WTC11 (cell line): ENCODE measurements at regions not wholly inside any gene's neighbourhood (a gene's known extent, or its start where the extent isn't known, plus 50 kb on each side); places are given as distances from the start of the nearest gene placed in this dataset.

Experiments
- ATAC-seq: fragments of 200-7000 bp; cut with Tn5 transposase; 2 replicates; pipeline ENCODE4 v1.10.0; 2021; ENCODE audit warnings: mild to moderate bottlenecking, moderate library complexity
- CTCF ChIA-PET: fragments of 300-600 bp; sonication (Branson Sonifier 250); formaldehyde crosslinking; loops from one replicate; lab custom pipeline; 2021; ENCODE audit warnings: antibody characterized with exemption; lab: Charles Lee
- POLR2A ChIA-PET: fragments of 350-600 bp; sonication (Branson Sonifier 250); formaldehyde crosslinking; loops from one replicate; lab custom pipeline; 2021; ENCODE audit warnings: antibody characterized with exemption; lab: Charles Lee
- DNase-seq: peaks from one replicate; pipeline ENCODE4 v3.0.0; 2021; ENCODE audit warnings: low spot score
- H3K27ac Mint-ChIP-seq: 2 replicates; pipeline ENCODE4 v1.8.0; 2021; ENCODE audit warnings: mixed read lengths
- H3K27me3 Mint-ChIP-seq: 2 replicates; pipeline ENCODE4 v1.8.0; 2021; ENCODE audit warnings: low read depth, mild to moderate bottlenecking, moderate library complexity, mixed read lengths
- H3K36me3 Mint-ChIP-seq: 2 replicates; pipeline ENCODE4 v1.8.0; 2021; ENCODE audit warnings: mixed read lengths
- H3K4me1 Mint-ChIP-seq: 2 replicates; pipeline ENCODE4 v1.8.0; 2022; ENCODE audit warnings: mixed read lengths
- H3K4me3 Mint-ChIP-seq: 2 replicates; pipeline ENCODE4 v1.8.0; 2021; ENCODE audit warnings: mild to moderate bottlenecking, moderate library complexity, mixed read lengths
- H3K9me3 Mint-ChIP-seq: 2 replicates; pipeline ENCODE4 v1.8.0; 2021; ENCODE audit warnings: mixed read lengths
- AFF4 ChIP-seq: sonication (generic); formaldehyde crosslinking; IDR thresholded peaks from 2 replicates; pipeline ENCODE4 v1.8.1; 2023; ENCODE audit warnings: mild to moderate bottlenecking, missing genetic modification reagents, borderline replicate concordance
- CDX4 ChIP-seq: fragments of 250-450 bp; sonication (Bioruptor Pico); IDR thresholded peaks from 2 replicates; pipeline ENCODE4 v1.9.0; 2021; ENCODE audit warnings: moderate library complexity, mild to moderate bottlenecking, inconsistent platforms, borderline replicate concordance
- CREB1 ChIP-seq: sonication (generic); formaldehyde crosslinking; IDR thresholded peaks from 2 replicates; pipeline ENCODE4 v1.8.0; 2023; ENCODE audit warnings: mild to moderate bottlenecking, missing genetic modification reagents
- ESRRA ChIP-seq: sonication (generic); formaldehyde crosslinking; IDR thresholded peaks from 2 replicates; pipeline ENCODE4 v1.8.1; 2022; ENCODE audit warnings: mild to moderate bottlenecking, missing genetic modification reagents, borderline replicate concordance
- FOXP1 ChIP-seq: sonication (generic); formaldehyde crosslinking; IDR thresholded peaks from 2 replicates; pipeline ENCODE4 v1.8.0; 2022; ENCODE audit warnings: missing genetic modification reagents, mild to moderate bottlenecking, moderate library complexity, borderline replicate concordance
- FOXP4 ChIP-seq: sonication (generic); formaldehyde crosslinking; IDR thresholded peaks from 2 replicates; pipeline ENCODE4 v1.8.0; 2022; ENCODE audit warnings: mild to moderate bottlenecking, missing genetic modification reagents
- GABPB1 ChIP-seq: sonication (generic); formaldehyde crosslinking; IDR thresholded peaks from 2 replicates; pipeline ENCODE4 v1.8.1; 2023; ENCODE audit warnings: mild to moderate bottlenecking, missing genetic modification reagents
- RELA ChIP-seq: sonication (generic); formaldehyde crosslinking; IDR thresholded peaks from 2 replicates; pipeline ENCODE4 v1.8.1; 2022; ENCODE audit warnings: missing genetic modification reagents, mild to moderate bottlenecking, borderline replicate concordance
- SMAD4 ChIP-seq: sonication (generic); formaldehyde crosslinking; IDR thresholded peaks from 2 replicates; pipeline ENCODE4 v1.8.0; 2022; ENCODE audit warnings: mild to moderate bottlenecking, missing genetic modification reagents
- SOX15 ChIP-seq: fragments of 250-450 bp; sonication (Bioruptor Pico); IDR thresholded peaks from 2 replicates; pipeline ENCODE4 v1.9.0; 2021; ENCODE audit warnings: mild to moderate bottlenecking
- SP1 ChIP-seq: sonication (generic); formaldehyde crosslinking; conservative IDR thresholded peaks from 2 replicates; pipeline ENCODE4 v1.8.1; 2022; ENCODE audit warnings: missing genetic modification reagents
- STAT6 ChIP-seq: sonication (generic); formaldehyde crosslinking; conservative IDR thresholded peaks from 2 replicates; pipeline ENCODE4 v1.8.1; 2023; ENCODE audit warnings: mild to moderate bottlenecking, low read depth, missing genetic modification reagents, moderate library complexity
- ZNF232 ChIP-seq: sonication (generic); formaldehyde crosslinking; IDR thresholded peaks from 2 replicates; pipeline ENCODE4 v1.8.0; 2022; ENCODE audit warnings: mild to moderate bottlenecking, missing genetic modification reagents
- ZNF317 ChIP-seq: sonication (generic); formaldehyde crosslinking; IDR thresholded peaks from 2 replicates; pipeline ENCODE4 v1.8.1; 2023; ENCODE audit warnings: low read depth, mild to moderate bottlenecking, moderate library complexity, missing genetic modification reagents, borderline replicate concordance
- TF ChIP-seq, protein P1 (sequence below): sonication (generic); formaldehyde crosslinking; IDR thresholded peaks from 2 replicates; pipeline ENCODE4 v1.8.1; 2023; ENCODE audit warnings: mild to moderate bottlenecking, missing genetic modification reagents
- TF ChIP-seq, protein P2 (sequence below): fragments of 250-450 bp; sonication (Bioruptor Pico); conservative IDR thresholded peaks from 2 replicates; pipeline ENCODE4 v1.9.0; 2021; ENCODE audit warnings: mild to moderate bottlenecking
- TF ChIP-seq, protein P3 (sequence below): fragments of 250-450 bp; sonication (Bioruptor Pico); IDR thresholded peaks from 2 replicates; pipeline ENCODE4 v2.1.2; 2022; ENCODE audit warnings: mild to moderate bottlenecking, moderate library complexity

- no peaks in the 10 kb centered on the region for H3K9me3 Mint-ChIP-seq
- H3K27ac Mint-ChIP-seq, result no peak overlapping the region
- TF ChIP-seq ESRRA (CRISPR knock-in tag), result no peak
- TF ChIP-seq GABPB1 (CRISPR knock-in tag), result no peak
- no peak for TF ChIP-seq ZNF317 (CRISPR knock-in tag)
- H3K27me3 Mint-ChIP-seq, result peaks cover 99% of the 10 kb centered on the region
- no peaks in the 10 kb centered on the region for H3K36me3 Mint-ChIP-seq
- no peak for ATAC-seq
- no peak for DNase-seq
- peaks cover 40% of the 10 kb centered on the region for H3K4me1 Mint-ChIP-seq
- CTCF ChIA-PET, result no interaction called here
- no peak overlapping the region for H3K4me3 Mint-ChIP-seq
- POLR2A ChIA-PET, result no interaction called here
Measured at GRCh38 chr5:73306078-73306719, 133.2 kb downstream of the TMEM174 start.

DNA sequence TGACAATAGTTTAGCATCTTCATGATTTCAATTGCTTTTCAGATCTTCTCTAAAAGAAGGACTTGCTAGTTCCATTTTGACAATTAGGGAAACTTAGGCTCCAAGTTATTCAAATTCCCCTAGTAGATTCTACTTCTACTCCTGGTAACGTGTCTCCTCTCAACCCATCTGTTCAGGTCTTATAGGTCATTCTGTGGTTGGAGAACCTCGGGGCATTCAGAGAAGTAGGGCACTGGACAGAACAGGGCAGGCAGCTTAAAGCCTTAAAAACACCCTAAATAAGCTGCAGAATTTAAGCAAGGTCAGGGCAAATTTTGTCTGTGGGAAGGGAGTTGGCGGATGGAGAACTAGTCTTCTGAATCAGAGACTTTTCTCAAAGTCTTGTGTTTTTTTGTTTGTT is 132.4 kb downstream of the TMEM174 start:
- Mint-ChIP-seq H3K36me3 (no peaks in the 10 kb centered on the region), H3K27me3 (peaks cover 99% of the 10 kb centered on the region), H3K4me3 (no peak overlapping the region), H3K4me1 (peaks cover 46% of the 10 kb centered on the region), H3K27ac (no peak overlapping the region), H3K9me3 (no peaks in the 10 kb centered on the region)
- ChIA-PET CTCF (interaction anchor here (1.0 to 5.1 kb wide), 5 partner anchors 74 to 149 kb away, joined by 3 to 92 read pairs (median 17); no protein-coding TSS in a partner anchor), POLR2A (no interaction called here)
- ATAC-seq (no peak), DNase-seq (no peak)
- TF ChIP-seq SOX15 (CRISPR knock-in tag) (no peak), AFF4 (CRISPR knock-in tag) (no peak), CDX4 (CRISPR knock-in tag) (no peak), RELA (CRISPR knock-in tag) (no peak), SP1 (CRISPR knock-in tag) (no peak), ZNF232 (no peak), FOXP1 (CRISPR knock-in tag) (no peak), STAT6 (no peak), FOXP4 (CRISPR knock-in tag) (no peak), SMAD4 (CRISPR knock-in tag) (no peak), CREB1 (no peak)
- TF ChIP-seq, protein P1, sequence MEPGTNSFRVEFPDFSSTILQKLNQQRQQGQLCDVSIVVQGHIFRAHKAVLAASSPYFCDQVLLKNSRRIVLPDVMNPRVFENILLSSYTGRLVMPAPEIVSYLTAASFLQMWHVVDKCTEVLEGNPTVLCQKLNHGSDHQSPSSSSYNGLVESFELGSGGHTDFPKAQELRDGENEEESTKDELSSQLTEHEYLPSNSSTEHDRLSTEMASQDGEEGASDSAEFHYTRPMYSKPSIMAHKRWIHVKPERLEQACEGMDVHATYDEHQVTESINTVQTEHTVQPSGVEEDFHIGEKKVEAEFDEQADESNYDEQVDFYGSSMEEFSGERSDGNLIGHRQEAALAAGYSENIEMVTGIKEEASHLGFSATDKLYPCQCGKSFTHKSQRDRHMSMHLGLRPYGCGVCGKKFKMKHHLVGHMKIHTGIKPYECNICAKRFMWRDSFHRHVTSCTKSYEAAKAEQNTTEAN, result no peak
- TF ChIP-seq, protein P2, sequence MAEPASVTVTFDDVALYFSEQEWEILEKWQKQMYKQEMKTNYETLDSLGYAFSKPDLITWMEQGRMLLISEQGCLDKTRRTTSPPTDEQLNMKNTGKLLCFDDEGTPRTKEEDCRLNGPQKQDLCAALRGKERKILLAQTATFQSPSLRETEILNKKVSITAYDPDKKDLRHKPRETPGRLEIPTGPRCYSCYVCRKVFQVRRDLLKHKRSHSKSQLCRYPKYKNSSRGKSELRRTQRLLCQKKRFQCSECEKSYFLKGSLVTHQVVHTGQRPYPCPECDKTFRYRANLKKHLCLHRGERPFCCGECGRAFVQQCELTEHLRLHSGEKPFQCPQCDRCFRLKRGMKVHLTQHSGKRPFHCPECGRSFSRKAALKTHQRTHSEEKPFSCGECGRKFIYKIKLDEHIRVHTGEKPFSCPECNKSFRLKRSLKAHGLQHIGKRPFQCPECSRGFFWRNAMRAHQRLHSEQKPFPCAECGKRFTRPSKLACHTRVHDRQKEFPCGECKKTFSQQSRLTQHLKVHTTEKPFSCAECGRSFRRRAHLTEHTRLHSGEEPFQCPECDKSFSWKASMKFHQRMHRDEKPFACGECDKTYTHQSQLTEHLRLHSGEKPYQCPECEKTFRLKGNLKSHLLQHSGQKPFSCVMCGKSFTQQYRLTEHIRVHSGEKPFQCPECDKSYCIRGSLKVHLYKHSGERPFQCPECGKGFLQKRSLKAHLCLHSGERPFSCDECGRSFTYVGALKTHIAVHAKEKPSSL (CRISPR knock-in tag), result no peak
- TF ChIP-seq, protein P3, sequence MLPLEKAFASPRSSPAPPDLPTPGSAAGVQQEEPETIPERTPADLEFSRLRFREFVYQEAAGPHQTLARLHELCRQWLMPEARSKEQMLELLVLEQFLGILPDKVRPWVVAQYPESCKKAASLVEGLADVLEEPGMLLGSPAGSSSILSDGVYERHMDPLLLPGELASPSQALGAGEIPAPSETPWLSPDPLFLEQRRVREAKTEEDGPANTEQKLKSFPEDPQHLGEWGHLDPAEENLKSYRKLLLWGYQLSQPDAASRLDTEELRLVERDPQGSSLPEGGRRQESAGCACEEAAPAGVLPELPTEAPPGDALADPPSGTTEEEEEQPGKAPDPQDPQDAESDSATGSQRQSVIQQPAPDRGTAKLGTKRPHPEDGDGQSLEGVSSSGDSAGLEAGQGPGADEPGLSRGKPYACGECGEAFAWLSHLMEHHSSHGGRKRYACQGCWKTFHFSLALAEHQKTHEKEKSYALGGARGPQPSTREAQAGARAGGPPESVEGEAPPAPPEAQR (CRISPR knock-in tag), result no peak
